Ascending aorta (tissue), 2 donors: ENCODE measurements at regions not wholly inside any gene's neighbourhood (a gene's known extent, or its start where the extent isn't known, plus 50 kb on each side); places are given as distances from the start of the nearest gene placed in this dataset.
"Not testable (repeated sequence)": the region's sequence is repeated elsewhere in the genome, so short reads cannot be mapped to it uniquely, and the experiment has no call there.

ENCODE experiments used
- DNase-seq, 2 donors: peaks; one replicate each; pipeline ENCODE4 v3.0.0-alpha.2; 2019; ENCODE audit warnings: low spot score in 2 of 2
- H3K27ac ChIP-seq, 2 donors: fragments of 200-600 bp; sonication (generic); one replicate each; pipeline ENCODE4 v1.5.1; 2016 to 2017; ENCODE audit warnings: mild to moderate bottlenecking in 1 of 2
- H3K27me3 ChIP-seq: fragments of 200-600 bp; sonication (generic); one replicate; pipeline ENCODE4 v1.5.1; 2017
- H3K36me3 ChIP-seq, 2 donors: fragments of 200-600 bp; sonication (generic); one replicate each; pipeline ENCODE4 v1.5.1; 2016
- H3K4me1 ChIP-seq, 2 donors: fragments of 200-600 bp; sonication (generic); one replicate each; pipeline ENCODE4 v1.5.1; 2016 to 2017; ENCODE audit warnings: mild to moderate bottlenecking in 1 of 2
- H3K4me3 ChIP-seq, 2 donors: fragments of 200-600 bp; sonication (generic); one replicate each; pipeline ENCODE4 v1.5.1; 2016 to 2017; ENCODE audit warnings: mild to moderate bottlenecking in 1 of 2
- H3K9me3 ChIP-seq, 2 donors: fragments of 200-600 bp; sonication (generic); one replicate each; pipeline ENCODE4 v1.5.1; 2016
- CTCF ChIP-seq, 3 experiments: fragments of 200-600 bp in 2 of 3; fragments of 450-650 bp in 1 of 3; sonication (generic) in 2 of 3; IDR thresholded peaks; one replicate each; pipeline ENCODE4 v1.5.1; 2016 to 2019; ENCODE audit warnings: antibody characterized with exemption in 3 of 3, mild to moderate bottlenecking in 1 of 3, moderate library complexity in 1 of 3
- intact Hi-C: fragments of 100-400 bp; cut with DNase I; formaldehyde crosslinking; loops from one replicate; pipeline ENCODE4 v1.15.1; 2023

- Histone ChIP-seq H3K4me1 (no peaks in the 10 kb centered on the region), H3K27me3 (no peaks in the 10 kb centered on the region), H3K36me3 (no peaks in the 10 kb centered on the region), H3K9me3 (no peaks in the 10 kb centered on the region), H3K27ac (no peak overlapping the region), H3K4me3 (no peak overlapping the region)
- intact Hi-C loops, result no loop called here
- DNase-seq, result no peak
- no peak for TF ChIP-seq CTCF (IDR thresholded peaks at IDR 0.05)
Observed at GRCh38 chr11:82041764-82042163, 691.9 kb downstream of the FAM181B start.

DNA sequence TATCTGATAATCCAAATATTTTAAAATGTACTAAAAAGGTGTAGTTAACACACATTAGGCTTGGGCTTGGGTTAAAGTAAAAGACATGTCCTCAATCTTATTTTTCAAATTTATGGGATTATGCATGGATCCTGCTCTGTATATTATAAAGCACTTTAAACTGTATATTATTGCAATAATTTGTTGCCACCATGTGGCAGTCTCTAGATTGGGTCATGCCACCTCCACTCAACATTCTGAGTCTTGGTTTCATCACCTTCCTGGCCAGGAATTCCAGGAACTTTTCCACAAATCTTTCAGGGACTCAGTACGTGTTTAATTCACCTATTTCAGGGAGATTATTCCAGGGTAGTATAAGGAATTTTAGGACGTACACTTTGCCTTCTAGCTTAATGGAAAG lies 695.5 kb downstream of the FAM181B start:
- no peak for DNase-seq
- Histone ChIP-seq H3K36me3 (no peaks in the 10 kb centered on the region), H3K9me3 (no peaks in the 10 kb centered on the region), H3K4me3 (no peak overlapping the region), H3K27ac (no peak overlapping the region), H3K27me3 (no peaks in the 10 kb centered on the region), H3K4me1 (no peaks in the 10 kb centered on the region)
- peak in 1 of 3 experiments; percentile 46 for TF ChIP-seq CTCF (IDR thresholded peaks at IDR 0.05)
- intact Hi-C loops, result loop anchor here (10.0 kb wide), 1 partner anchor 393 kb away; no protein-coding TSS in a partner anchor

DNA sequence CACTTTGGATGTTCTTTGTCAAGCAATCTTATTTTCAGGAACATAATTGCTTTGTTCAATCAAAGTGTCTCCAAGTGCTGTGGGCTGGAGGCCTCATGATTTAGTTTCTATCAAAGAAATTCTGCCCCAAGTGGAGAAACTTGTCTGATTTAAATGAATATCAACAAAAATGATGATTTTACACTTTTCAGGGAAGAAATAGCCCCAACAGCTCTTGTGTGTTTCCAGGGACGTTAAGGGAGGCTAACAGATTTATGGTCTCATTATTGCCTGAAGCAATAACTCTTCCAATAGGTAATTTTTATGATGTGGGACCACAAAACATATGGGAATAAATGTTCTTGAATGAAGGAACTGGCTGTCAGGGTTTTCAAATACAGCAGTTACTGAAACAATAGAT lies 699.1 kb downstream of the FAM181B start:
- no peak for DNase-seq

DNA sequence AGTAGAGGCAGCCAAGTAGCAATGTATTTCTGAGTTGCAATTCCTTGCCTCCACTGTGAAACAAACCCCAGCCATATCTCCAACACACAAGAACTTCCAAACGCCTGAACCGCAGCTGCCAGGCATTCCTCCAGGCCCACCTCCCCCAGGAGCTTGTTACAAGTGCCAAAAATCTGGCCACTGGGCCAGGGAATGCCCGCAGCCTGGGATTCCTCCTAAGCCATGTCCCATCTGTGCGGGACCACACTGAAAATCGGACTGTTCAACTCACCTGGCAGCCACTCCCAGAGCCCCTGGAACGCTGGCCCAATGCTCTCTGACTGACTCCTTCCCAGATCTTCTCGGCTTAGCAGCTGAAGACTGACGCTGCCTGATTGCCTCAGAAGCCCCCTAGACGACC lies 706.3 kb downstream of the FAM181B start:
- intact Hi-C loops, H3K4me3 ChIP-seq, H3K9me3 ChIP-seq, DNase-seq, H3K36me3 ChIP-seq, H3K27me3 ChIP-seq, H3K4me1 ChIP-seq, H3K27ac ChIP-seq: not testable (repeated sequence)

More for the DNA sequence above, 699.1 kb downstream of the FAM181B start:
- no peaks in the 10 kb centered on the region for H3K9me3 ChIP-seq
- intact Hi-C loops, result loop anchor here (10.0 kb wide), 1 partner anchor 390 kb away; no protein-coding TSS in a partner anchor
- H3K27ac ChIP-seq, result no peak overlapping the region
- H3K4me3 ChIP-seq, result no peak overlapping the region
- TF ChIP-seq CTCF (IDR thresholded peaks at IDR 0.05), result no peak
- no peaks in the 10 kb centered on the region for H3K36me3 ChIP-seq
- no peaks in the 10 kb centered on the region for H3K4me1 ChIP-seq
- H3K27me3 ChIP-seq, result no peaks in the 10 kb centered on the region

DNA sequence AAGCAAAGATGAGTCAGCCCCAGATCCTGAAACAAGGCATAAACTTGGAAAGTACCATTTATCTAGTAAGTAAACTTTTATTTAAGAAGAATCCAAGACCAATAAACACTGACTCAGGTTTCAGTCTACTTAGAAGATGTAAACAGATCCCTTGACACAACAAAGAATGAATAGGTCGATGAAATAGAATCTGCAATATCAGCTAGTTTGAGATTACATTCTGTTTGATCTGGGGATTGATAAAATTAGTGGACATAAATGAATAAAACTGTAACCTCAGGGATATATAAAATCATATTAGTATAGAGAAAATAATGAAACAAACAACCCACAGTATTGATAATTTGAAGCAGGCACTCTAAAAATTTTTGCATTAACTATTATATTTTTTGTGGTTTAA lies 708.9 kb downstream of the FAM181B start:
- Histone ChIP-seq H3K4me1 (peaks cover 0 to 2% of the 10 kb centered on the region in 2 donors), H3K4me3 (no peak overlapping the region), H3K9me3 (no peaks in the 10 kb centered on the region), H3K27ac (no peak overlapping the region), H3K36me3 (no peaks in the 10 kb centered on the region), H3K27me3 (no peaks in the 10 kb centered on the region)
- intact Hi-C loops, result no loop called here
- no peak for TF ChIP-seq CTCF (IDR thresholded peaks at IDR 0.05)
- DNase-seq, result no peak

GRCh38 chr11:82012276-82012675 lies 721.4 kb downstream of the FAM181B start:
- TF ChIP-seq CTCF (IDR thresholded peaks at IDR 0.05), result no peak
- no peak for DNase-seq
- Histone ChIP-seq H3K9me3 (no peaks in the 10 kb centered on the region), H3K36me3 (no peaks in the 10 kb centered on the region), H3K4me3 (no peak overlapping the region), H3K27me3 (no peaks in the 10 kb centered on the region), H3K4me1 (no peaks in the 10 kb centered on the region), H3K27ac (no peak overlapping the region)
- intact Hi-C loops, result no loop called here
